ENCODE measurements at regions not wholly inside any gene's neighbourhood (a gene's known extent, or its start where the extent isn't known, plus 50 kb on each side); places are given as distances from the start of the nearest gene placed in this dataset.
A peak's percentile ranks its signal among the peaks of the same experiment; 100 is the strongest.
"Not testable (repeated sequence)": the region's sequence is repeated elsewhere in the genome, so short reads cannot be mapped to it uniquely, and the experiment has no call there.

GRCh38 chr4:34412911-34413310, 1831.4 kb downstream of the ARAP2 start:
- no peak for TF ChIP-seq CTCF (IDR thresholded peaks at IDR 0.05; ENCODE audit: low read depth, low read length)
- H3K4me3 ChIP-seq (ENCODE audit: low read depth, low read length), result no peak overlapping the region
- in situ Hi-C loops (cut with HindIII; ENCODE audit: low sequenced_read_pairs), result no loop called here
- no peak for DNase-seq (ENCODE audit: low read depth, low spot score)

DNA sequence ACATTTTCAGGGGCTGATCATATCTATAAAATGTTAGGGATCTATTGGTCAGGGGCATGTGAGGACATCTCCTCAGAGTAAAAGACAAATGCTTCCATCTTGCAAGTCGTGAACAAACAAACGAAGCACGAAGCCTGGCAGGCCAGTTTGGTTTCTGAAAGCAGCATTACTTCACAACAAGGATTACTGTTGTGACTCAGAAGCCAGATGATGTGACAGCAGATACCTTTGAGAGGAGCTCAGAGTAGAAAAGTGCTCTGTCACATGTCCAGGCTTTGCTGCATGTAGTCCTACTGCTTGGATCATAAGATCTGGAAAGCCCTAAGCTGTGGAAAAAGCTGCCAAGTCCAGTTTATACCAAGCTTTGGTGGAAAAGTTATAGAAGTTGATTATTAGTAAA, 1827.2 kb downstream of the ARAP2 start:
- in situ Hi-C loops (cut with HindIII; ENCODE audit: low sequenced_read_pairs), result no loop called here
- DNase-seq (ENCODE audit: low read depth, low spot score), result no peak
- H3K4me3 ChIP-seq (ENCODE audit: low read depth, low read length), result no peak overlapping the region
- TF ChIP-seq CTCF (IDR thresholded peaks at IDR 0.05; ENCODE audit: low read depth, low read length), result no peak

DNA sequence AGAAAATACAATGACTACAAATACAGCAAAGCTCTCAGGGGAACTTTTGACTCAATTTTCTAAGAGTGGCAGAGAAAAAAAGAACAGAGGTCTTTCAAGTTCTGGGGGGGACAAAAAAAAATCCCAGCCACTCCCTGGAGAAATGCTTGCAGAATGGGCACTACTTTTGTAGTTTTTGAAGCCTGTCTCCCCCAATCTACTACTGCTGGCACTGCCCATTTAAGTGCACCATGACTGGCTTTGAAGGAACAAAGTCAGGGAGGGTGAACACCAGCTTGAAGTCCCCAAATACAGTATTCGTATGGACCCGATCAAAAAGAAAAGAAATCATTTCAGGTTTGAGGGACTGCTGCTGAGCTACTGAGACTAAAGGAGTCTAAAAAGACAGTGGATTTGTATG, 1824.4 kb downstream of the ARAP2 start:
- TF ChIP-seq CTCF (IDR thresholded peaks at IDR 0.05; ENCODE audit: low read depth, low read length), result no peak
- H3K4me3 ChIP-seq (ENCODE audit: low read depth, low read length), result no peak overlapping the region
- in situ Hi-C loops (cut with HindIII; ENCODE audit: low sequenced_read_pairs), result no loop called here
- no peak for DNase-seq (ENCODE audit: low read depth, low spot score)

GRCh38 chr4:34422472-34423175, 1821.7 kb downstream of the ARAP2 start:
- in situ Hi-C loops (cut with HindIII; ENCODE audit: low sequenced_read_pairs), result no loop called here
- no peak overlapping the region for H3K4me3 ChIP-seq (ENCODE audit: low read depth, low read length)
- peak; percentile 22 for DNase-seq (ENCODE audit: low read depth, low spot score)
- no peak for TF ChIP-seq CTCF (IDR thresholded peaks at IDR 0.05; ENCODE audit: low read depth, low read length)

DNA sequence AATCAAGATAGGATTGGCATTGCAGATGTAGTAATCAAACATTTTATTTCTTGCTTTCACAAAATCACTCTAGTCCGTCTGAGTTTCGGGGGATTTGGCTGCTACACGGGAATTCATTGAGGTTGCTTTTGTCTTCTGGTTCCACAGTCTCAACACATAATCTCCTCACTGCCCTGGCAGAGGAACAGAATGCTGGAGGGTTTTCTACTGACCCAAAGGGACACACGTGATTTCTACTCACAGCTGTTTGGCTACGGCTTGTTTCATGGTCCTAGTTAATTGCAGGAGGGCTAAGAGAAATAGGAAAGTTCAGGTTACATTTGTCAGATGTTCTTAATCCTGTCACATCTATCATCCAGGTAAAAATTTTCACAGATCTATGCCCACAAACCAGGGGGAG, 1811.6 kb downstream of the ARAP2 start:
- in situ Hi-C loops (cut with HindIII; ENCODE audit: low sequenced_read_pairs), result no loop called here
- TF ChIP-seq CTCF (IDR thresholded peaks at IDR 0.05; ENCODE audit: low read depth, low read length), result no peak
- H3K4me3 ChIP-seq (ENCODE audit: low read depth, low read length), result no peak overlapping the region
- no peak for DNase-seq (ENCODE audit: low read depth, low spot score)

GRCh38 chr4:34434377-34434776, 1809.9 kb downstream of the ARAP2 start:
- in situ Hi-C loops (cut with HindIII; ENCODE audit: low sequenced_read_pairs); DNase-seq (ENCODE audit: low read depth, low spot score); H3K4me3 ChIP-seq (ENCODE audit: low read depth, low read length): not testable (repeated sequence)

DNA sequence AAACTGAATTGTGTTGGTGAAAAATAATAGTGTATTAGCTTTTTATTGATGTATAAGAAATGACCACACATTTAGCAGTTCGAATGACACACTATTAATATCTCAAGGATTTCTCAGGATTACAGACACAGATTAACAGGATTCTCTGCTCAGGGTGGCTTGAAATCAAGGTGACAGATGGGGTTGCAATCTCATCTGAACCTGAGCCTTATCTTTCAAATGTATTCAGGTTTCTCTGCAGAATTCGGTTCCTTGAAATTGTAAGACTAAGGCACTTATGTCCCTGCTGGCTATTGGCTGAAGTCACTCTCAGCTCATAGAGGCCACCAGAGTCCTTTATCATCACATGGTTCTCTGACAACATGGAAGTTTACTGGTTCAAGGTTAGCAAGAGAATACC, 1780.1 kb downstream of the ARAP2 start:
- DNase-seq (ENCODE audit: low read depth, low spot score), result no peak
- no peak overlapping the region for H3K4me3 ChIP-seq (ENCODE audit: low read depth, low read length)
- TF ChIP-seq CTCF (IDR thresholded peaks at IDR 0.05; ENCODE audit: low read depth, low read length), result no peak
- in situ Hi-C loops (cut with HindIII; ENCODE audit: low sequenced_read_pairs), result no loop called here

Measured in astrocyte of the spinal cord (primary cell).